SU-DHL-6 (cell line): ENCODE measurements at regions not wholly inside any gene's neighbourhood (a gene's known extent, or its start where the extent isn't known, plus 50 kb on each side); places are given as distances from the start of the nearest gene placed in this dataset.

Experiments used
- H2AFZ ChIP-seq: fragments of 200-600 bp; sonication (generic); 2 replicates; pipeline ENCODE4 v1.6.1; 2014; ENCODE audit warnings: low read depth, mild to moderate bottlenecking, moderate library complexity, mixed read lengths, antibody characterized with exemption, low read length; ENCODE audit not compliant: severe bottlenecking
- H3F3A ChIP-seq: fragments of 200-600 bp; shearing (Covaris generic); 2 replicates; pipeline ENCODE4 v1.6.0; 2016; ENCODE audit warnings: antibody characterized with exemption, mild to moderate bottlenecking; ENCODE audit not compliant: insufficient read depth
- H3K27ac ChIP-seq: fragments of 200-600 bp; sonication (generic); 2 replicates; pipeline ENCODE4 v1.5.1; 2016; ENCODE audit warnings: low read depth, mild to moderate bottlenecking, low read length, moderate library complexity, mixed read lengths
- H3K27me3 ChIP-seq: fragments of 200-600 bp; sonication (generic), shearing (Covaris generic); 2 replicates; pipeline ENCODE4 v1.6.0; 2014; ENCODE audit warnings: mild to moderate bottlenecking, low read length
- H3K36me3 ChIP-seq: fragments of 200-600 bp; sonication (generic); 2 replicates; pipeline ENCODE4 v1.6.1; 2014; ENCODE audit warnings: mild to moderate bottlenecking, low read length, mixed read lengths
- H3K4me2 ChIP-seq: fragments of 300-600, 200-600 bp; shearing (Covaris generic), sonication (generic); 2 replicates; pipeline ENCODE4 v1.6.0; 2014; ENCODE audit warnings: low read length, low read depth, mild to moderate bottlenecking; ENCODE audit not compliant: poor library complexity, severe bottlenecking
- H3K4me3 ChIP-seq: fragments of 200-600 bp; sonication (generic); 2 replicates; pipeline ENCODE4 v1.5.1; 2014; ENCODE audit warnings: antibody characterized with exemption, low read length, mild to moderate bottlenecking, mixed read lengths; ENCODE audit not compliant: insufficient read depth, poor library complexity, severe bottlenecking
- H3K79me2 ChIP-seq: fragments of 200-600 bp; sonication (generic); 2 replicates; pipeline ENCODE4 v1.6.1; 2014; ENCODE audit warnings: mild to moderate bottlenecking, low read length, moderate library complexity; ENCODE audit not compliant: insufficient read depth
- H3K9ac ChIP-seq: fragments of 200-600 bp; sonication (generic); 2 replicates; pipeline ENCODE4 v1.7.0; 2014; ENCODE audit warnings: mild to moderate bottlenecking, low read length
- H3K9me2 ChIP-seq: fragments of 200-600 bp; sonication (generic); replicated peaks from 2 replicates; pipeline ENCODE4 v1.6.1; 2014; ENCODE audit warnings: low read length; ENCODE audit not compliant: insufficient read depth
- H3K9me3 ChIP-seq: fragments of 200-600 bp; sonication (generic); 2 replicates; pipeline ENCODE4 v1.6.1; 2014; ENCODE audit warnings: low read length, mixed read lengths; ENCODE audit not compliant: insufficient read depth
- H4K20me1 ChIP-seq: fragments of 200-600 bp; sonication (generic); 2 replicates; pipeline ENCODE4 v1.6.1; 2014; ENCODE audit warnings: low read depth, mild to moderate bottlenecking, antibody characterized with exemption, low read length, moderate library complexity, mixed read lengths
- EZH2phosphoT487 ChIP-seq: fragments of 200-600 bp; sonication (generic), shearing (Covaris generic); conservative IDR thresholded peaks from 2 replicates; pipeline ENCODE4 v1.6.1; 2018; ENCODE audit warnings: mild to moderate bottlenecking, antibody characterized with exemption, low read length, moderate library complexity, mixed read lengths
- TF ChIP-seq, protein P1 (sequence below): fragments of 200-600 bp; sonication (generic); IDR thresholded peaks from one replicate; pipeline ENCODE4 v1.5.1; 2017; ENCODE audit warnings: antibody characterized with exemption, mild to moderate bottlenecking, low read length, moderate library complexity; ENCODE audit not compliant: insufficient read depth, poor library complexity, severe bottlenecking

GRCh38 chr4:152100379-152101201 lies 339.8 kb upstream of the GATB start:
- Histone ChIP-seq H3K79me2 (no peaks in the 10 kb centered on the region), H3K27me3 (no peaks in the 10 kb centered on the region), H3K4me2 (peak overlapping the region; percentile 33), H3K9ac (no peak overlapping the region), H3K9me3 (no peaks in the 10 kb centered on the region), H2AFZ (peak overlapping the region; percentile 60), H4K20me1 (no peaks in the 10 kb centered on the region), H3F3A (no peaks in the 10 kb centered on the region), H3K36me3 (no peaks in the 10 kb centered on the region), H3K4me3 (no peak overlapping the region), H3K9me2 (no peaks in the 10 kb centered on the region), H3K27ac (no peak overlapping the region)
- no peak for TF ChIP-seq EZH2phosphoT487
- TF ChIP-seq, protein P1, sequence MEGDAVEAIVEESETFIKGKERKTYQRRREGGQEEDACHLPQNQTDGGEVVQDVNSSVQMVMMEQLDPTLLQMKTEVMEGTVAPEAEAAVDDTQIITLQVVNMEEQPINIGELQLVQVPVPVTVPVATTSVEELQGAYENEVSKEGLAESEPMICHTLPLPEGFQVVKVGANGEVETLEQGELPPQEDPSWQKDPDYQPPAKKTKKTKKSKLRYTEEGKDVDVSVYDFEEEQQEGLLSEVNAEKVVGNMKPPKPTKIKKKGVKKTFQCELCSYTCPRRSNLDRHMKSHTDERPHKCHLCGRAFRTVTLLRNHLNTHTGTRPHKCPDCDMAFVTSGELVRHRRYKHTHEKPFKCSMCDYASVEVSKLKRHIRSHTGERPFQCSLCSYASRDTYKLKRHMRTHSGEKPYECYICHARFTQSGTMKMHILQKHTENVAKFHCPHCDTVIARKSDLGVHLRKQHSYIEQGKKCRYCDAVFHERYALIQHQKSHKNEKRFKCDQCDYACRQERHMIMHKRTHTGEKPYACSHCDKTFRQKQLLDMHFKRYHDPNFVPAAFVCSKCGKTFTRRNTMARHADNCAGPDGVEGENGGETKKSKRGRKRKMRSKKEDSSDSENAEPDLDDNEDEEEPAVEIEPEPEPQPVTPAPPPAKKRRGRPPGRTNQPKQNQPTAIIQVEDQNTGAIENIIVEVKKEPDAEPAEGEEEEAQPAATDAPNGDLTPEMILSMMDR = no peak

DNA sequence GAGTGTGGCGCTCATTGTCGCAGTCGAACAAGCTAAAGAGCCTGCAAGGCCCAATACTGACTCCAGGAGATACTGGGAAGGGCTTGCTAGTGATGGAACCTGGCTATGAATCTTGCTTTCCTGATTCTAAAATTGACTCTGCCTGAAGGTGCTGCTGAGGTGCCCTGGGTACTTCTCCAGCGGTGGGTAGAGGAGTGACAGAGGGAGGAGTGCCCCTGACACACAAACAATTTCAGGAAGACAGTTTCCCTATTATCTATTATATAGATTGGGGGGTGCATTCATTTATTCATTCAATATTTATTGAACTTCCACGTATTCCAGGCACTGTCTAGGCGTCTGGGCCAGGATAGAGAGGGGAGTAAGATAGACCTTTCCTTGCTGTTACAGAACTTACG lies 339.2 kb upstream of the GATB start:
- Histone ChIP-seq H3K9me2 (no peaks in the 10 kb centered on the region), H3K4me2 (no peak overlapping the region), H2AFZ (peak overlapping the region; percentile 60)

DNA sequence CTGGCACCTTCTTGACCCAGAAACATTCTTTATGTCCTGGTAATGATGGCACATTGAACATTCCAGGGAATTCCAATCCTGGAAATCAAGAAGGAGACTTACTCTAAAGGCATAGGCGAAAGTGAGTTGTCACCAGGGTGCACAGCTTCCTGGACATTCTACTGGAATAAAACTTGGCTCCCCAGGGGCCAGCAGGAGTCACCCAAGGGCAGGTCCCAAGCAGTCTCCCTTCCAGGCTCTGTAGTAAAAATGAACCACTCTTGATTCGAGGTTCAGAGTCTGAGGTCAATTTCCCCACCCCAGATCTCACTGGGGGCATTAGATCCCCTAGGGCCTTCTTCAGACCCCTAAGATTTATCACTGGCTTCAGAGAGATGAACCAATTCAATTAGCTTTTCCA lies 338.7 kb upstream of the GATB start:
- TF ChIP-seq, protein P1 = no peak
- no peak for TF ChIP-seq EZH2phosphoT487
- no peak overlapping the region for H2AFZ ChIP-seq

More for the DNA sequence above, 339.2 kb upstream of the GATB start:
- Histone ChIP-seq H3F3A (no peaks in the 10 kb centered on the region), H3K36me3 (no peaks in the 10 kb centered on the region), H3K27ac (no peak overlapping the region), H3K9ac (no peak overlapping the region), H3K9me3 (no peaks in the 10 kb centered on the region), H4K20me1 (no peaks in the 10 kb centered on the region), H3K27me3 (no peaks in the 10 kb centered on the region), H3K79me2 (no peaks in the 10 kb centered on the region), H3K4me3 (no peak overlapping the region)
- no peak for TF ChIP-seq EZH2phosphoT487
- TF ChIP-seq, protein P1 = no peak

More for the DNA sequence above, 338.7 kb upstream of the GATB start:
- no peak overlapping the region for H3K4me2 ChIP-seq
- no peaks in the 10 kb centered on the region for H3F3A ChIP-seq
- no peak overlapping the region for H3K27ac ChIP-seq
- H3K9ac ChIP-seq = no peak overlapping the region
- no peaks in the 10 kb centered on the region for H3K27me3 ChIP-seq
- no peaks in the 10 kb centered on the region for H4K20me1 ChIP-seq
- no peaks in the 10 kb centered on the region for H3K9me2 ChIP-seq
- no peaks in the 10 kb centered on the region for H3K9me3 ChIP-seq
- H3K36me3 ChIP-seq = no peaks in the 10 kb centered on the region
- no peak overlapping the region for H3K4me3 ChIP-seq
- no peaks in the 10 kb centered on the region for H3K79me2 ChIP-seq
